A549 (cell line): ENCODE measurements at regions not wholly inside any gene's neighbourhood (a gene's known extent, or its start where the extent isn't known, plus 50 kb on each side); places are given as distances from the start of the nearest gene placed in this dataset.

Experiments
- ATAC-seq, 2 experiments: fragments of 200-7000 bp in 1 of 2; fragments of >200 bp in 1 of 2; cut with Nextera tagmentation in 1 of 2; cut with Tn5 transposase in 1 of 2; 3 replicates each; pipeline versions ENCODE4 v1.8.0 to v1.9.1; 2018 to 2020; ENCODE audit warnings: mild to moderate bottlenecking in 1 of 2, moderate library complexity in 1 of 2
- CTCF ChIA-PET: fragments of 300-600 bp; sonication (Branson Sonifier 250); formaldehyde crosslinking; extraction: SDS; loops from one replicate; lab custom pipeline; 2021; ENCODE audit warnings: antibody characterized with exemption, inconsistent platforms; lab: Yijun Ruan, JAX
- POLR2A ChIA-PET: fragments of 350-600 bp; formaldehyde crosslinking; extraction: SDS; loops from one replicate; lab custom pipeline; 2021; ENCODE audit warnings: antibody characterized with exemption, inconsistent platforms; lab: Yijun Ruan, JAX
- DNase-seq, 2 experiments: peaks; one replicate each; pipeline versions ENCODE4 v3.0.0 to v3.0.0-alpha.2; 2011 to 2016; ENCODE audit warnings: low read depth in 1 of 2, low spot score in 1 of 2
- FAIRE-seq: peaks from 2 replicates; lab custom pipeline; 2011; peaks lifted over from hg19 to GRCh38; lab: Jason Lieb, UNC
- H3K27ac ChIP-seq, 2 experiments: fragments of >200 bp; sonication (Bioruptor Twin); formaldehyde crosslinking; 3 replicates each; pipeline ENCODE4 v1.5.1; 2016 to 2017
- H3K4me1 ChIP-seq: fragments of >200 bp; sonication (Bioruptor Twin); formaldehyde crosslinking; 3 replicates; pipeline ENCODE4 v1.6.1; 2016
- H3K4me2 ChIP-seq: fragments of >200 bp; sonication (Bioruptor Twin); formaldehyde crosslinking; 3 replicates; pipeline ENCODE4 v1.6.1; 2016
- H3K4me3 ChIP-seq: fragments of >200 bp; sonication (Bioruptor Twin); formaldehyde crosslinking; 3 replicates; pipeline ENCODE4 v1.5.1; 2016
- H3K9me3 ChIP-seq: fragments of >200 bp; sonication (Bioruptor Twin); formaldehyde crosslinking; 3 replicates; pipeline ENCODE4 v1.6.1; 2016
- BHLHE40 ChIP-seq: IDR thresholded peaks from 2 replicates; pipeline ENCODE4 v1.6.1; 2012; ENCODE audit warnings: low read depth, low read length, inconsistent platforms
- CHD2 ChIP-seq: fragments of 150-350 bp; IDR thresholded peaks from 2 replicates; pipeline ENCODE4 v1.6.1; 2014; ENCODE audit warnings: low read length; ENCODE audit not compliant: partially characterized antibody
- CHD4 ChIP-seq: fragments of 200-600 bp; sonication (generic); IDR thresholded peaks from 2 replicates; pipeline ENCODE4 v1.6.1; 2016; ENCODE audit warnings: antibody characterized with exemption, mild to moderate bottlenecking, borderline replicate concordance
- CTCF ChIP-seq: fragments of >200 bp; sonication (Bioruptor Twin); formaldehyde crosslinking; IDR thresholded peaks from 3 replicates; pipeline ENCODE4 v1.5.1; 2016
- EHF ChIP-seq: fragments of 250-450 bp; sonication (Bioruptor Pico); IDR thresholded peaks from 2 replicates; pipeline ENCODE4 v1.5.0; 2020; ENCODE audit warnings: mild to moderate bottlenecking
- EHMT2 ChIP-seq: fragments of 200-600 bp; sonication (generic); IDR thresholded peaks from 2 replicates; pipeline ENCODE4 v1.6.1; 2016; ENCODE audit warnings: antibody characterized with exemption, low read depth, mild to moderate bottlenecking, moderate library complexity
- ESRRA ChIP-seq: fragments of 150-350 bp; IDR thresholded peaks from 2 replicates; pipeline ENCODE4 v1.6.1; 2014; ENCODE audit warnings: mild to moderate bottlenecking, low read length, borderline replicate concordance
- FOSB ChIP-seq: fragments of 250-450 bp; sonication (Bioruptor Pico); IDR thresholded peaks from 2 replicates; pipeline ENCODE4 v1.5.0; 2020; ENCODE audit warnings: mild to moderate bottlenecking, moderate library complexity
- FOSL2 ChIP-seq, 2 experiments: fragments of 450-650 bp in 1 of 2; fragments of >200 bp in 1 of 2; sonication (Bioruptor Twin) in 1 of 2; formaldehyde crosslinking; IDR thresholded peaks; 2 replicates each; pipeline versions ENCODE4 v1.5.0 to v1.6.1; 2016 to 2020; ENCODE audit warnings: mild to moderate bottlenecking in 1 of 2, moderate library complexity in 1 of 2
- GATA3 ChIP-seq: IDR thresholded peaks from 2 replicates; pipeline ENCODE4 v1.6.1; 2012; ENCODE audit warnings: borderline replicate concordance
- HDAC2 ChIP-seq: fragments of 200-600 bp; sonication (generic); IDR thresholded peaks from 2 replicates; pipeline ENCODE4 v1.6.1; 2016
- HES2 ChIP-seq: fragments of >200 bp; sonication (Bioruptor Twin); formaldehyde crosslinking; IDR thresholded peaks from 2 replicates; pipeline ENCODE4 v1.6.1; 2016
- HEYL ChIP-seq: fragments of 250-450 bp; sonication (Bioruptor Pico); IDR thresholded peaks from 2 replicates; pipeline ENCODE4 v1.8.0; 2021; ENCODE audit warnings: mild to moderate bottlenecking, moderate library complexity
- HOXA7 ChIP-seq: fragments of 250-450 bp; sonication (Bioruptor Pico); IDR thresholded peaks from 2 replicates; pipeline ENCODE4 v1.5.0; 2020; ENCODE audit warnings: mild to moderate bottlenecking, moderate library complexity
- HOXB13 ChIP-seq: fragments of 250-450 bp; sonication (Bioruptor Pico); IDR thresholded peaks from 2 replicates; pipeline ENCODE4 v1.5.0; 2020; ENCODE audit warnings: low read depth, mild to moderate bottlenecking, moderate library complexity
- JUNB ChIP-seq: fragments of >200 bp; sonication (Bioruptor Twin); formaldehyde crosslinking; IDR thresholded peaks from 2 replicates; pipeline ENCODE4 v1.6.1; 2016
- MAFK ChIP-seq: fragments of 450-650 bp; IDR thresholded peaks from 2 replicates; pipeline ENCODE4 v1.6.1; 2014; ENCODE audit not compliant: partially characterized antibody
- MAX ChIP-seq: IDR thresholded peaks from 2 replicates; pipeline ENCODE4 v1.6.1; 2012
- NR3C1 ChIP-seq: fragments of >200 bp; sonication (Bioruptor Twin); formaldehyde crosslinking; IDR thresholded peaks from 3 replicates; pipeline ENCODE4 v1.6.1; 2017
- POLR2AphosphoS2 ChIP-seq: conservative IDR thresholded peaks from 2 replicates; pipeline ENCODE4 v1.6.1; 2012; ENCODE audit warnings: low read length, improper control_type of control experiment, inconsistent platforms
- RAD21 ChIP-seq, 2 experiments: fragments of >200 bp in 1 of 2; sonication (Bioruptor Twin) in 1 of 2; formaldehyde crosslinking in 1 of 2; IDR thresholded peaks in 1 of 2; conservative IDR thresholded peaks in 1 of 2; 2 replicates in 1 of 2; 3 replicates in 1 of 2; pipeline ENCODE4 v1.6.1; 2012 to 2018; ENCODE audit warnings: inconsistent platforms in 1 of 2
- RNF2 ChIP-seq: fragments of 200-600 bp; sonication (generic); IDR thresholded peaks from 2 replicates; pipeline ENCODE4 v1.6.1; 2016; ENCODE audit warnings: low read depth, mild to moderate bottlenecking, antibody characterized with exemption, moderate library complexity, borderline replicate concordance
- SMC3 ChIP-seq: fragments of >200 bp; sonication (Bioruptor Twin); formaldehyde crosslinking; IDR thresholded peaks from 3 replicates; pipeline ENCODE4 v1.6.1; 2018; ENCODE audit warnings: inconsistent platforms
- TP53 ChIP-seq: fragments of 250-450 bp; sonication (Bioruptor Pico); IDR thresholded peaks from 2 replicates; pipeline ENCODE4 v1.5.0; 2021; ENCODE audit warnings: mild to moderate bottlenecking, moderate library complexity
- ZC3H11A ChIP-seq: fragments of 450-650 bp; IDR thresholded peaks from 2 replicates; pipeline ENCODE4 v1.6.1; 2014; ENCODE audit warnings: antibody characterized with exemption, mild to moderate bottlenecking
- ZFP36 ChIP-seq: fragments of 450-650 bp; IDR thresholded peaks from 2 replicates; pipeline ENCODE4 v1.6.1; 2014; ENCODE audit warnings: borderline replicate concordance; ENCODE audit not compliant: partially characterized antibody
- ZNF302 ChIP-seq: fragments of 250-450 bp; sonication (Bioruptor Pico); IDR thresholded peaks from 2 replicates; pipeline ENCODE4 v1.9.0; 2021; ENCODE audit warnings: inconsistent platforms, mild to moderate bottlenecking, moderate library complexity
- ZSCAN20 ChIP-seq: fragments of 250-450 bp; sonication (Bioruptor Pico); IDR thresholded peaks from 2 replicates; pipeline ENCODE4 v1.8.0; 2022; ENCODE audit warnings: mild to moderate bottlenecking, moderate library complexity
- WGBS: methylation state at CpG from one replicate; pipeline ENCODE4 v1.1.6; 2017; ENCODE audit errors: missing lambda C conversion rate; 5-methylcytosine and 5-hydroxymethylcytosine counted together

- H3K4me2 ChIP-seq, result no peak overlapping the region
- H3K27ac ChIP-seq, result peak overlapping the region; percentile 61 to 75; a peak in 4 of 6 replicates
- CTCF ChIA-PET, result no interaction called here
- no peak for ATAC-seq
- peaks cover 15% of the 10 kb centered on the region; the same call in 2 of the 3 replicates for H3K9me3 ChIP-seq
- no peak overlapping the region for H3K4me3 ChIP-seq
- no peak for DNase-seq
- TF ChIP-seq CHD4 (no peak), TP53 (CRISPR knock-in tag) (no peak), HEYL (CRISPR knock-in tag) (no peak), NR3C1 (no peak), RNF2 (no peak), BHLHE40 (no peak), HES2 (no peak), HOXA7 (CRISPR knock-in tag) (no peak), CTCF (no peak), EHF (CRISPR knock-in tag) (no peak), GATA3 (no peak), CHD2 (no peak), ZNF302 (no peak), JUNB (no peak), MAX (no peak)
- POLR2A ChIA-PET, result no interaction called here
- no peak for FAIRE-seq
- H3K4me1 ChIP-seq, result peaks cover 11% of the 10 kb centered on the region; the same call in 2 of the 3 replicates
- 74% methylated on average over 6 of the region's 6 CpGs for WGBS
Measured at GRCh38 chr22:27193215-27193614, 535.8 kb downstream of the MIAT start.

- 81% methylated on average over 2 of the region's 2 CpGs for WGBS
- peak overlapping the region; percentile 61 to 75 for H3K27ac ChIP-seq
- no peak for ATAC-seq
- H3K4me3 ChIP-seq, result no peak overlapping the region
- no peak for FAIRE-seq
- peaks cover 15% of the 10 kb centered on the region; the same call in 2 of the 3 replicates for H3K9me3 ChIP-seq
- no peak overlapping the region; the same call in 2 of the 3 replicates for H3K4me2 ChIP-seq
- H3K4me1 ChIP-seq, result peaks cover 11% of the 10 kb centered on the region; the same call in 2 of the 3 replicates
- no peak for TF ChIP-seq ZFP36
- TF ChIP-seq EHMT2, result no peak
- no peak for TF ChIP-seq HDAC2
- TF ChIP-seq HOXA7 (CRISPR knock-in tag), result no peak
- TF ChIP-seq ZSCAN20 (CRISPR knock-in tag), result no peak
- TF ChIP-seq HOXB13 (CRISPR knock-in tag), result no peak
- no peak for TF ChIP-seq RAD21 (conservative IDR thresholded peaks at IDR 0.05 in 1 of 2, IDR thresholded peaks at IDR 0.05 in 1 of 2)
- no peak for TF ChIP-seq POLR2AphosphoS2
- no peak for TF ChIP-seq JUNB
- no peak for TF ChIP-seq FOSL2 (IDR thresholded peaks at IDR 0.05)
- TF ChIP-seq FOSL2 (CRISPR knock-in tag; IDR thresholded peaks at IDR 0.05), result no peak
- no peak for TF ChIP-seq FOSB (CRISPR knock-in tag)
- TF ChIP-seq MAX, result no peak
- no peak for TF ChIP-seq MAFK
- no peak for TF ChIP-seq ESRRA
- TF ChIP-seq ZNF302, result no peak
- TF ChIP-seq EHF (CRISPR knock-in tag), result no peak
- TF ChIP-seq SMC3, result no peak
- TF ChIP-seq ZC3H11A, result no peak
- no peak for TF ChIP-seq NR3C1
- POLR2A ChIA-PET, result no interaction called here
- CTCF ChIA-PET, result no interaction called here
- DNase-seq, result no peak
Measured at GRCh38 chr22:27193636-27194035, 536.2 kb downstream of the MIAT start.
